ENCODE measurements at regions not wholly inside any gene's neighbourhood (a gene's known extent, or its start where the extent isn't known, plus 50 kb on each side); places are given as distances from the start of the nearest gene placed in this dataset.

GRCh38 chr11:134537296-134537695 lies 125.3 kb upstream of the B3GAT1 start:
- no peak for DNase-seq

DNA sequence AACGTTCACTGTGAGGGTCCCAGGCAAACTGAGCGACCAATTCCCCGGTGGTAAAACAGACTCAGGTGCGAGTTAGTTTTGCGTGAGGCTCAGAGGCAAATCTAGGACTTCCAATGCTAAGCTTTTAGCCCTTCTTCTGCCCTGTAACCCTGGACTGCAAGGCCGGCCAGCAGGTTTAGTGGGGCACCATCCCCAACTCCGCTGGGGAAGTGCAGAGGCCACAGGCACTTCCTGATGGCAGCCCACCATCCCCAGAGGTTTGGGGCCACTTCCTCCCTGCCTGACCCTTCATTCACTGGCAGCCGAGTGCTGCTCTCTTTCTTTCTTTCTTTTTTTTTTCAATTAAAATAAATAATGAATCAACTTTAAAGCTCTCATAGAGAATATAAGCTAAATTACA lies 124.6 kb upstream of the B3GAT1 start:
- DNase-seq: no peak

DNA sequence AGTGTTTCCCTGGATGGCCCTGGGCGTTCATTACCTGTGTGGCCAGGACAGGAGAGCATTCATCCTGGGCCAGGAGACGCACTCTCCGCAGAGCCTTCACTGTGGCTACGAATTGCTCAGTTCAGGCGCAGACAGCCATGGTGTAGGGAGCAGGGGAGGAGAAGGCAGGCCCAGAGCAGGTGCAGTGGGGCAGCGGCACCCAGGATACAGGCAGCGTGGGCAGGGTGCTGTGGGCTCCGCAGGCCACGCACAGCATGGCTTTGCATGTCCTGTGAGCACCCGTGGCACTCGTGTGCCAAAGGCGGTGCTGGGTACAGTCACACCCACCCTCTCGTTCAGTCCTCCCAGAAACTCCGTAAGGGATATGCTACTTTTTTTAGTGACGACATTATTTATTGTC lies 124.2 kb upstream of the B3GAT1 start:
- no peak for DNase-seq

GRCh38 chr11:134535029-134536025 lies 123.3 kb upstream of the B3GAT1 start:
- no peak for DNase-seq

GRCh38 chr11:134533511-134533910 lies 121.5 kb upstream of the B3GAT1 start:
- DNase-seq: no peak

DNA sequence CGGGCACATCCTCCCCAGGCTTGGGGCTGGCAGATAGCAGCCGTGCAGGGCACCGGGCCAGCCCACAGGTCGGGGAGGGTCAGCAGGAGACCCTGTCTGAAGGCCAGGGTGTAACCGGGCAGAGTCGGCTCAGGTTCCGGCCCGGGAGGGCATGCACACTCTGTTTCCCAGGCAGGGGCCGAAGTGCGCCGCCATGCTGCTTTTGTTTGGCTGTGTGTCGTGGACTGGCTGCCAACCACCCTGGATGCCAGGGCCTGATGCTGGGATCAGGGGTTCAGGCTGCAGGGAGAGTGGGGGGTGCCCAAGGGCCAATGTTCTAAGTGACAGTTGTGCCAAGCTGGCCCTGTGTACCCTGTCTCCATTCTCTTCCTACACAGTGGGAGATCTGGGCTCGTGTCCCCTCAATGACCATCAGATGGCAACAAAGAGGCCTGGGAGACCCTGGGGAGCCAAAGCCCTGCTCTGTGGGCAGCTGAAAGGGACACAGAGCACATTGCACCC lies 120.9 kb upstream of the B3GAT1 start:
- DNase-seq: no peak

GRCh38 chr11:134532131-134532920 lies 120.3 kb upstream of the B3GAT1 start:
- no peak for DNase-seq

DNA sequence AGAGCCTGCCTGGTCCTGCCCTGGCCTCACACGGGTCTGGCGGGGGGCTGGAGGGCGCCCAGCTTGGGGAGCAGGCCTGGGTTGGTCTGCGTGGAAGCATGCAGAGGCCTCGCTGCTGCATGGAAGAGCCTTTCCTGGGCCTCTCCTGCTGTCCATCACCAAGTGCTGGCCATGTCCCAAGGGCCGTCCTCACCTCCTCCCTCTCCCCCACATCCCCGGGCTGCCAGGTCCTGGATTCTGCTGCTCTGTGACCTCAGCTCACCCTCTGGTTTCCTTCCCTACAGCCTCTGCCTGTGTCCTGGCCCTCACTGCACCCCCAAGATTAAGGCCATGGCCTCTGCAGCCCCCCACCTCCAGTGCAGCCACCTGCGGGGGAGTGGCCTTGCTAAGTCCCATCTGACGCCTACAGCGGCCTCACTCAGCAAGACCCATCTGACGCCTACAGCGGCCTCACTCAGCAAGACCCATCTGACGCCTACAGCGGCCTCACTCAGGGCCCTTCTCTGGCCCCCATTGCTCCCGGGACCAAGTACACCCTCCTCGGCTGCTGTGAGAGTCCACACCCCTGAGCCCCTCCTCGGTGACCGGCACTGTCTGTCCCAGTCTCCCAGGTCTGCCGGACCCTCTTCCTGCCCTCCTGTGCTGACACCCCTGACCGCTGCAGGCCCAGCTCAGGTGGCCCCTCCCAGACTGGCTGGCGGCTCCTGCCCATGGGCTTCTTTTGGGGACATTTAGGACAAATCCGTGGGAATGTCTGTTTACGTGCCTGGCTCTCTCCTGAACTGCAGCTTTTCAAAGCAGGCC lies 119.5 kb upstream of the B3GAT1 start:
- DNase-seq: no peak

DNA sequence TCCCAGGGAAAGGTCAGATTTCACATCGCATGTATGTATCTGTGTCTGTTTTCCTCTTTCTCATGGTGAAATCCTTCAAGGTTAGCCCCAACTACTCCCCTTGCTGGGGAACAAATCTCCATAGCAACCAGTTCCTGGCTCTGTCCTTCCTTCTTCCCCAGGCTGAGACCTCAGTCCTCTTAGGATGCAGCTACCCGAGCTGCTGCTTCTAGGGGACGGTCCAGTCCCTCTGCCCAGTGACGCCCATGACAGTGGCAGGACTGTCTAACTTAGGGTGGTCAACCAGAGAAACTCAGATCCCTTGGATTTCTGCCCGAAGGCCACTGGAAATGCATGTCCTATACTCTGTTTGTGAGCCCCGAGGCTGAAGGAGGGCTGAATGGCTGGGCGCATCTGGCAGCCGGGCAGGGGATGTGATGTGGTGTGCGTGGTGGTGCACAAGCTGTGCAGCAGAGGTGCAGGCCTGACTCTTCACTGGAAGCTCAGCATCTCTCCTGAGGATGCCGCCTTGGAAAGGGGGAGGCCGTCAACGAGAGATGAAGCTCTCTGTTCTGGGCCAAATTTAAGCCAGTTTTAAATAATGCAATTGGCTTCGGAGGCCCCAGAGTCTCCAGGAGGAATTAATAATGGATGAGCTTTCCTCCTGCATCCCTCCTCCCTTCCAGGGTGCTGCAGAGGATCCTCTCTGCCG lies 118.7 kb upstream of the B3GAT1 start:
- no peak for DNase-seq

DNA sequence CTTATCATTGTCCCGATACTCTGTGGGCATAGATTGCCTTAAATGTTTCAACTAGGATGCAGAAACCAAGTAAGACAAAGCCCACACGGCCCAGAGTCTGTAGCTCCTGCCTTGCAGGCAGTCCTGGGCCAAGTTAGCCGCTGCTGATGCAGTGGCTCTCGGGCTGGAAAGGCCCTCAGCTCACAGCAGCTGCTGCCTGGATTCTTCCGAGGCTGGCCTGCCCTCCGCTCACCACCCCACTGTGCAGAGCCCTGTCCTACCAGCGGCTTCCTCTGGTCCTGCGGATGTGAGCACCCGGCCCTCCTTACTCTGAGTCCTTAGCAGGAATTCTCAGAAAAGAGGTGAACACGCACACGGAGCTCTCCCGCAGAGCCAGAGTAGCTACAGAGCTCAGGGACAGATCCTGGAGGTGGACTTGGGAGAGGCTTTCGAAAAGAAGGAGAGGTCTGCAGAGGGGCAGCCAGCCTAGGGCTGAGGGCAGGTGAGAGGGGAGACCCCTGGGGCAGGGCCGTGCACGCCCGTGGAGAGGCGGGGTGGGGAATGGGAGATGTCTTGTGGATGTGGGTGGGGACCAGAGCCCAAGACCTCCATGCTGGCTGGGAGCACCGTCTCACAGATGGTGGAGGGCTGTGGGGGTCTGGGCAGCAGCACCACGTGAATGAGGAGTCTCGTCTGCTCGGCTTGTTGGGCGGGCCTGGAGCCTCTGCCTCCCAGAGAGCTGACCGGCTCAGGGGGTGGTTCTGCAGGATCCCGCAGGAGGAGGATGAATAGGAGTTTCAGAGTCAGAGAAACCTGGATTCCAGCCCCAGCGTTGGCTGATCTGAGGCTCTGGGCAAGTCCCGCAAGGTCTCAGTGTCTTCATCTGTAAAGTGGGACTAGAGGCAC lies 117.4 kb upstream of the B3GAT1 start:
- no peak for DNase-seq

GRCh38 chr11:134528453-134528852 lies 116.4 kb upstream of the B3GAT1 start:
- DNase-seq: no peak

DNA sequence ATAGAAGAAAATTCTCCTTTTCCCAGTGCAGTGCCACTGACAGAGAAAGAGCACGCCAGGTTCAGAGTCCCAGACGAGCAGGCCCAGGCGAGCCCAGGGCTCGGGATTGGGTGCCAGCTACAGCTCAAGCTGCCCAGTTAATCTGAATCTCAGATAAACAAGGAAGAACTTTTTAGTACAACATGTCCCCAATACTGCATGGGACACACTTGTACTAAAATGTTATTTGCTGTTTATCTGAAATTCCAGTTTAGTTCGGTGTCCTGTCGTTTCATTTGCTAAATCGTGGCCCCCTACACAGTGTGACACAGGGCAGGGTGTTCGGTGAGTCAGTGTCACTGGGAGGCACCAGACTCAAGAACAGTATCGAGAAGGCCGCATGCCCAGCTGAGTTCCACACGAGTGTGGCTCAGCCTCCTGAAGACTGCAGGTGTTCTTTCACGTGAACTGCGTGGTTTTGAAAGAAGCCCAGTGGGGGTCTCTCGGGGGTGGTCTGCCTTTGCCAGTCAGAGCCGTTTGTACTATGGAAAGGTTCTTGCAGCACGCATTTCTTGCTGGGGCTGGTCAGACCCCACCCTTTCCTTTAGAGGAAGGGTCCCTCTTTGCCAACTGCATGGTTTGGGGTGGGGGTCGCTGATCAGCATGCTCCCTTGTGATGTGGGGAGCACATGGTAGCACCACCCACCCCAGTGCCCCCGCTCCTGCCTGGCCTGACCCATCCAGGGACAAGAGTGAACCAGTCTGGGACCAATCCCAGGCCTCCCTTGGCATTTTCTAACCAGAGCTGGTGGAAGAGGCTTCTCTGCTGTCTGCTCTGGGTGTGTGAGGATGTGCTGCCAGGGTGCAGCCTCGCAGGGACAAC lies 115.6 kb upstream of the B3GAT1 start:
- DNase-seq: no peak

- DNase-seq: no peak
These were observed 113.1 kb upstream of the B3GAT1 start for GRCh38 chr11:134524896-134525845.

GRCh38 chr11:134524201-134524600 lies 112.2 kb upstream of the B3GAT1 start:
- DNase-seq: no peak

GRCh38 chr11:134522782-134523570 lies 110.9 kb upstream of the B3GAT1 start:
- no peak for DNase-seq

DNA sequence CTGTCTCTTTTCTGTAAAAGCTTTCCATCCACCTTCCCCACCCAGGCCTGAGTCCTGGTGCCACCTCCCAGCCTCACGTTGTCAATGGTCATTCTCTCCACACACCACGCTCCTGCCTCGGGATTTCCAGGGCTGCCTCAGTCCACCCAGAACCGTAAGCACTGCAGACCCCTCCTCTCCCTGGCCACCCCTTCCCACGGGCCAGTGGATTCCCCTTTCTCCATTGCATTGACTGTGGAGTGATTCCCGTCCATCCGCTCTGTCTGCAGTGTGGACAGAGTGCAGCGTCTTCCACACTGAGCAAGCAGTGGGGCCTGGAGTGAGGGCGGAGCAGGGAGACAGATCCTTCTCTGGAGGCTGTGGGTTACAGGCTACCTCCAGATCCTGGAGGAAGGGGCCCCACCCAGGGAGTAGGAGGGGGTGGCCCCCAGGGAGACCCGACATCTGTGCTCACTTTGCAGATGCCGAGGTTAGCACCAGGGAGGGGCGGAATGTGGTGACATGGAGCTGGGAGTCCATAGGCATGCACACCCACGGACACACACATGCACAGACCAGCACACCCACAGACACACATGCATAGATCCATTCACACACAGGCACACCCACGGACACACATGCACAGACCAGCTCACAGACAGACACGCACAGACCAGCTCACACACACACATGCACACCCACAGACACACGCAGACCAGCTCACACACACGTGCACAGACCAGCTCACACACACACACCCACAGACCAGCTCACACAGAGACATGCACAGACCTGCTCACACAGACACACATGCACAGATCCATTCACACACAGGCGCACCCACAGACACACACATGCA lies 109.6 kb upstream of the B3GAT1 start:
- no peak for DNase-seq

GRCh38 chr11:134521001-134521400 lies 109.0 kb upstream of the B3GAT1 start:
- no peak for DNase-seq

All from NCI-H446 treated with DMSO at 0.1 percent for 48 hours (cell line).